ENCODE measurements at regions not wholly inside any gene's neighbourhood (a gene's known extent, or its start where the extent isn't known, plus 50 kb on each side); places are given as distances from the start of the nearest gene placed in this dataset.

DNA sequence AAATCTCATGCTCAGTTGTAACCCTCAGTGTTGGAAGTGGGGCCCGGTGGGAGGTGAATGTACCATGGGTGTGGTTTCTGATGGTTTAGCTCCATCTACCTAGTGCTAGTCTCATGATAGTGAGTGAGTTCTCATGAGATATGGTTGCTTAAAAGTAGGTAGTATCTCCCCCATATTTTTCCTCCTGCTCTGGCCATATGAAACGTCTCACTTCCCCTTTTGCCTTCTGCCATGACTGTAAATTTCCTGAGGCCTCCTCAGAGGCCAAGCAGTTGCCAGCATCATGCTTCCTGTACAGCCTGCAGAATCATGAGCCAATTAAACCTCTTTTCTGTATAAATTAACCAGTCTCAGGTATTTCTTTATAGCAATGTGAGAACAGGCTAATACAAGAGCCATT lies 62.8 kb upstream of the RNF152 start:
- H3K9me3 Mint-ChIP-seq = no peaks in the 10 kb centered on the region
- peaks cover 21% of the 10 kb centered on the region for H3K27me3 Mint-ChIP-seq
- H3K27ac Mint-ChIP-seq = no peak overlapping the region
- no peaks in the 10 kb centered on the region for H3K36me3 Mint-ChIP-seq
- H3K4me3 Mint-ChIP-seq = no peak overlapping the region
- peaks cover 11% of the 10 kb centered on the region for H3K4me1 Mint-ChIP-seq
- DNase-seq = no peak

GRCh38 chr18:61954096-61954746 lies 61.4 kb upstream of the RNF152 start:
- H3K27ac Mint-ChIP-seq = no peak overlapping the region
- peaks cover 13% of the 10 kb centered on the region for H3K4me1 Mint-ChIP-seq
- H3K4me3 Mint-ChIP-seq = peak overlapping the region; percentile 12
- peaks cover 27% of the 10 kb centered on the region for H3K27me3 Mint-ChIP-seq
- H3K9me3 Mint-ChIP-seq = no peaks in the 10 kb centered on the region
- H3K36me3 Mint-ChIP-seq = no peaks in the 10 kb centered on the region
- DNase-seq = no peak

DNA sequence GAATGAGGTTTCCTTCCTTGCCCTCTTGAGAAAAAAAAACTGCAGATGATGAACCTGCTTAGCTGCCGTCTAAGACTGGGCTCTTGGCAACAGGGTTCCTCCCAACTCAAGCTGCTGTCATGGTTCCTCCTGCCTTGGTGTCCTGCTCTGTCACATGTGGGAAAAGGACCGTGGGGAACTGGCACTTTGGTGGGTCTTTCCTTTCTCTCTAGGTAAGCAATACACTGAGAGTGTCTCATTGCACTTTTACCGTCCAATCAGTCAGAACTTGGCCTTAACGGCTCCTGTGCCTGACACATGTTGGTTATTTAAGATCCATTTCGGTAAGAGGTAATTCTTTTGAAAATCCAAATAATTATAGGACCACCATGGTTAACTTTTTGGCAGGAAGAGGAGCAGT lies 60.8 kb upstream of the RNF152 start:
- Mint-ChIP-seq H3K27me3 (peaks cover 27% of the 10 kb centered on the region), H3K9me3 (no peaks in the 10 kb centered on the region), H3K4me1 (peaks cover 19% of the 10 kb centered on the region), H3K27ac (no peak overlapping the region), H3K4me3 (no peak overlapping the region), H3K36me3 (no peaks in the 10 kb centered on the region)
- DNase-seq = no peak

DNA sequence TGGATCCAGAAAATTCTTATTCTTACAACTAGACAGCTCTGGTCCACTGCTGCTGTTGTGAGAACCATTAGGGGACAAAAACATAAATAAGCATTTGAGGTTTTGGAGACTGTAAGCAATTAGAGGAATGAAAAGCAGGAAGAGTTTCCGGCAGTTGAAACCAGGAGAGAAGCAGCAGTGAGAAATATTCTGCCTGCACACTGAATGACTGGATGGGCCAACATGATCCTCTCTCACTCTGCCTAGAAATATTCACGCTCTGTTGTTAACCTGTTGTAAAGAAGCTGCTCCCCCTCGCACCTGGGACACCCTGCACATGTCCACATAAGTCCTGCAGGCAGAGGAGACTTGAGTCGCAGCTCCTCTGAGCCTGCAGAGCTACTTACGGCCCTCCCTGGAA lies 60.4 kb upstream of the RNF152 start:
- Mint-ChIP-seq H3K36me3 (no peaks in the 10 kb centered on the region), H3K27me3 (peaks cover 27% of the 10 kb centered on the region), H3K9me3 (no peaks in the 10 kb centered on the region), H3K4me1 (peaks cover 21% of the 10 kb centered on the region), H3K4me3 (no peak overlapping the region), H3K27ac (no peak overlapping the region)
- DNase-seq = no peak

DNA sequence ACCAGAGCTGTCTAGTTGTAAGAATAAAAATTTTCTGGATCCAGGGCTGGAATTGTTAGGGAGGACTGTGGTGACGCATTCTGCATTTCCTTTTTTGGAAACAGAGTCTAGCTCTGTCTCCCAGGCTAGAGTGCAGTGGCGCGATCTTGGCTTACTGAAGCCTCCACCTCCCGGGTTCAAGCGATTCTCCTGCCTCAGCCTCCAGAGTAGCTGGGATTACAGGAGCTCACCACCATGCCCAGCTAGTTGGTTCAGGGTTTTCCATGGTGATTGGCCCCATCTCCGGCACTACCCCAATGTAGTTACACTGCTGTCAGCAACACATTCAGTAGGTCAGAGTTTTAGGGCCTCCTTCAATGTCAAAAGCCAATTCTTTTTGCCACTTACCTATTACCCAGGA lies 58.6 kb upstream of the RNF152 start:
- Mint-ChIP-seq H3K27ac (no peak overlapping the region), H3K4me3 (no peak overlapping the region), H3K4me1 (peaks cover 21% of the 10 kb centered on the region), H3K9me3 (no peaks in the 10 kb centered on the region), H3K27me3 (peaks cover 31% of the 10 kb centered on the region), H3K36me3 (no peaks in the 10 kb centered on the region)
- no peak for DNase-seq

- H3K4me1 Mint-ChIP-seq = peaks cover 21% of the 10 kb centered on the region
- no peak for DNase-seq
- H3K4me3 Mint-ChIP-seq = no peak overlapping the region
- H3K27ac Mint-ChIP-seq = no peak overlapping the region
- H3K36me3 Mint-ChIP-seq = no peaks in the 10 kb centered on the region
- peaks cover 35% of the 10 kb centered on the region for H3K27me3 Mint-ChIP-seq
- no peaks in the 10 kb centered on the region for H3K9me3 Mint-ChIP-seq
Measured at GRCh38 chr18:61950371-61950770, 57.6 kb upstream of the RNF152 start.

GRCh38 chr18:61949946-61950345 lies 57.1 kb upstream of the RNF152 start:
- Mint-ChIP-seq H3K27ac (no peak overlapping the region), H3K4me3 (no peak overlapping the region), H3K4me1 (peaks cover 21% of the 10 kb centered on the region), H3K27me3 (peaks cover 38% of the 10 kb centered on the region), H3K36me3 (no peaks in the 10 kb centered on the region), H3K9me3 (no peaks in the 10 kb centered on the region)
- DNase-seq = no peak

DNA sequence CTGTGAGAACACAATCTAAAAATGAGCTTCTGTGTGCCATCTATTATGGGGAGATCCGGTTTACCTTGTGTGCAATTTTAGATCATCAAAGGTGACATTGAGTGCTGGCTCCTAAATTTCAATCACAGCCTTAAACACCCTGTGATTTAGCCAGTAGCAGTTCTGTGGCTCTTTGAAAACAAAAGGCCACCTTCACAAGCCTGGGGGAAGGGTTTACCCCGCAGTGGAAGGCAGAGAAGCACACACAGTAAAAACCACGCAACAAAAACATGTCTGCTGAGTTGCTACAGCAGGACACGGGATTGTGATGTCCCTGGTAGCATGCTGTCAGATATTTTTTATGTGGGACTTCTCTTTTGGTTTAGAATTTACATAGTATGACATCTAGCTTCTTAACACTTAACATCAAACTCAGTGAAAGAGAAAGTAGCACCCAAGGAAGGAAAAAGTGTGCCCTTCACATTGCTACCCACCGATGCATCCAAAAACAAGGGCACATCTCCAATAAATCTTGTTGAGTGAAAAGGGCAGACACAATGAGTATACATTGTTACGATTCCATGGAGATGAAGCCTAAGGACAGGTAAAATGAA lies 56.1 kb upstream of the RNF152 start:
- Mint-ChIP-seq H3K4me1 (peaks cover 21% of the 10 kb centered on the region), H3K27me3 (peaks cover 38% of the 10 kb centered on the region), H3K36me3 (no peaks in the 10 kb centered on the region), H3K9me3 (no peaks in the 10 kb centered on the region), H3K27ac (no peak overlapping the region), H3K4me3 (no peak overlapping the region)
- no peak for DNase-seq

GRCh38 chr18:61948281-61948741 lies 55.5 kb upstream of the RNF152 start:
- H3K27ac Mint-ChIP-seq = no peak overlapping the region
- H3K27me3 Mint-ChIP-seq = peaks cover 34% of the 10 kb centered on the region
- H3K4me1 Mint-ChIP-seq = peaks cover 21% of the 10 kb centered on the region
- H3K36me3 Mint-ChIP-seq = no peaks in the 10 kb centered on the region
- no peak overlapping the region for H3K4me3 Mint-ChIP-seq
- no peaks in the 10 kb centered on the region for H3K9me3 Mint-ChIP-seq
- DNase-seq = no peak

GRCh38 chr18:61946449-61946848 lies 53.6 kb upstream of the RNF152 start:
- DNase-seq = no peak
- H3K4me3 Mint-ChIP-seq = no peak overlapping the region
- H3K27me3 Mint-ChIP-seq = peaks cover 29% of the 10 kb centered on the region
- peaks cover 18% of the 10 kb centered on the region for H3K4me1 Mint-ChIP-seq
- H3K36me3 Mint-ChIP-seq = no peaks in the 10 kb centered on the region
- peaks cover 1% of the 10 kb centered on the region for H3K9me3 Mint-ChIP-seq
- H3K27ac Mint-ChIP-seq = no peak overlapping the region

- H3K9me3 Mint-ChIP-seq = peaks cover 3% of the 10 kb centered on the region
- no peaks in the 10 kb centered on the region for H3K36me3 Mint-ChIP-seq
- H3K27ac Mint-ChIP-seq = no peak overlapping the region
- no peak overlapping the region for H3K4me3 Mint-ChIP-seq
- peaks cover 14% of the 10 kb centered on the region for H3K27me3 Mint-ChIP-seq
- H3K4me1 Mint-ChIP-seq = peaks cover 8% of the 10 kb centered on the region
- peak; percentile 18 for DNase-seq
Measured at GRCh38 chr18:61943175-61943964, 50.6 kb upstream of the RNF152 start.

Measured in activated naive CD8-positive, alpha-beta T cell treated with anti-CD3 and anti-CD28 coated beads for 36 hours (primary cell).